ENCODE measurements at regions not wholly inside any gene's neighbourhood (a gene's known extent, or its start where the extent isn't known, plus 50 kb on each side); places are given as distances from the start of the nearest gene placed in this dataset.
A peak's percentile ranks its signal among the peaks of the same experiment; 100 is the strongest.
"Not testable (repeated sequence)": the region's sequence is repeated elsewhere in the genome, so short reads cannot be mapped to it uniquely, and the experiment has no call there.

DNA sequence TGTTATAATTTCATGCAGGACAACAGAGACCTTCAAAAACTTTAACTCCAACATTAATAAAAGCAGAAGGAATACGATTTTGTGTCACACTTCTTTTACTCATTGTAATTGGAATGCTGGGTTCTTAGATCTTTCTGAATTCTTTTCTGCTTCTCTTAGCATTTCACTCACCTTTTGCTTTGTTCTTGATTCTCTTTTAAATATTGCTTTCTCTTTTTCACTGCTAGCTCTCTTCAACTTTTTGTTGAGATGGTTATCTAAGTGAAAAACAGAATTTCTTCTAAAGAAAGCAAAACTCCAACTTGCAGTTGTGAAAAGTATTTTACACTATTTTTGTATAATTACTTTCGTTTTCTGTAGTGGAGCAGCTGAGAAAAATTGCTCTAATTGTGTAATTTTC is 212.6 kb upstream of the KIF2A start:
- Histone ChIP-seq H3K27ac (ENCODE audit: low read length) (no peak overlapping the region), H3K9me3 (replicated peaks; ENCODE audit: control insufficient read depth, low read depth, low read length) (no peaks in the 10 kb centered on the region), H3K36me3 (ENCODE audit: control insufficient read depth, insufficient read depth, low read length) (no peaks in the 10 kb centered on the region), H3K4me1 (ENCODE audit: control insufficient read depth, insufficient read depth, low read length) (no peaks in the 10 kb centered on the region), H3K27me3 (ENCODE audit: control insufficient read depth, insufficient read depth, low read length) (no peaks in the 10 kb centered on the region), H3K4me3 (ENCODE audit: low read length) (no peak overlapping the region)
- DNase-seq = no peak
- no CpG with 5 or more reads among the region's 2 CpGs for WGBS (ENCODE audit: insufficient coverage)

DNA sequence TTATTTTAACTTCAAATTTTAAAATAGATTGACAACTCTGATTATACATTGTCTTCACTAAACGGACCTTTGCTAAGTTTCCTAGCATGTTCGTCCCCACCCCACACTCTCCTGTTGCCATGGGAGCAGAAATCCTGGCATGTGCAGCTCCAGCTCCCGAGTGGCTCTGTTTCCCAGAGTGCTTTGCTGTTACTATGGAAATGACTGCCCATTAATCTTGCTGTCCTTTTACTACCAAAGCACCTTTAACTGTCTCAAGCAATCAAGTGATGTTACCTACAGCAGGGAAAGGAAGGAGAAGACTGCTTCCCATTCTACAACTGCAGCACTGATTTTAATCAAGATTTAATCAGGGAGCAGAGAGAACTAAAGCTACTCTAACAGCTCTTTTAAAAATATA is 212.0 kb upstream of the KIF2A start:
- peak; percentile 50 for DNase-seq
- 0% methylated on average over 2 of the region's 3 CpGs for WGBS (ENCODE audit: insufficient coverage)
- Histone ChIP-seq H3K4me3 (ENCODE audit: low read length) (no peak overlapping the region), H3K36me3 (ENCODE audit: control insufficient read depth, insufficient read depth, low read length) (no peaks in the 10 kb centered on the region), H3K9me3 (replicated peaks; ENCODE audit: control insufficient read depth, low read depth, low read length) (no peaks in the 10 kb centered on the region), H3K27ac (ENCODE audit: low read length) (no peak overlapping the region), H3K27me3 (ENCODE audit: control insufficient read depth, insufficient read depth, low read length) (no peaks in the 10 kb centered on the region), H3K4me1 (ENCODE audit: control insufficient read depth, insufficient read depth, low read length) (no peaks in the 10 kb centered on the region)

DNA sequence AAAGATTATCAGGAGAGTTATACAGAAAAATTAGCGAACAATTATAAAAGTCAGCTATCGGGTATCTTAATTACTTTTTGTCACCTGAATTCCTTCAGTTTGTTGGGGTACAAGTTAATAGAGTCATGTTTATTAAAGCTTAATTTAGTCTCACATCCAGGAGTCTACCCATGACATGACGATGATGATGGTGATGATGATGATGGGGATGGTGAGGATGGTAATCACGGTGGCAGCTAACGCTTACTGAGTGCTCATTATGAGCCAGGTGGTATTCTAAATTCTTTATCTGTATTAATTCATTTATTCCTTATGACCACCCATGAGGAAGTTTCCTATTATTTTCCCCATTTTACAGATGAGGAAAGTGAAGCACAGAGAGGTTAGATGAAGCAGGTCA is 208.6 kb upstream of the KIF2A start:
- Histone ChIP-seq H3K4me1 (ENCODE audit: control insufficient read depth, insufficient read depth, low read length) (no peaks in the 10 kb centered on the region), H3K9me3 (replicated peaks; ENCODE audit: control insufficient read depth, low read depth, low read length) (no peaks in the 10 kb centered on the region), H3K27me3 (ENCODE audit: control insufficient read depth, insufficient read depth, low read length) (no peaks in the 10 kb centered on the region), H3K4me3 (ENCODE audit: low read length) (no peak overlapping the region), H3K27ac (ENCODE audit: low read length) (no peak overlapping the region), H3K36me3 (ENCODE audit: control insufficient read depth, insufficient read depth, low read length) (no peaks in the 10 kb centered on the region)
- no peak for DNase-seq
- WGBS (ENCODE audit: insufficient coverage) = no CpG with 5 or more reads among the region's 5 CpGs

DNA sequence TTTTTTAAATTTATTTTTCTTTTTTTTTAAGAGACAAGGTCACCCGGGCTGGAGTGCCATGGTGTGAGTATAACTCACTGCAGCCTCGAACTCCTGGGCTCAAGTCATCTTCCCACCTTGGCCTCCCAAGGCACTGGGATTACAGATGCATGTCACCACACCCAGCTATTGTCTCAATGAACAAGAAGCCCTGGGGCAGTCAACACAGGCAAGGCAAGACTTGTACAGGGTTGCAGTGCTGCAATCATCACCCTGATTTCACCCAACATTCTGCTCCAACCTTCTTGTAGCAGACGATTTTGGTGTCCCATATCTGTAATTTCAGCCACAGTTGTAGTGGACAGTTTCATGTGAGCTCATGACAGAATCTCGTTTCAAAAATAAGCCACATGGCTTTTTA is 205.8 kb upstream of the KIF2A start:
- 80% methylated on average over 1 of the region's 4 CpGs for WGBS (ENCODE audit: insufficient coverage)
- H3K4me3 ChIP-seq (ENCODE audit: low read length) = no peak overlapping the region

DNA sequence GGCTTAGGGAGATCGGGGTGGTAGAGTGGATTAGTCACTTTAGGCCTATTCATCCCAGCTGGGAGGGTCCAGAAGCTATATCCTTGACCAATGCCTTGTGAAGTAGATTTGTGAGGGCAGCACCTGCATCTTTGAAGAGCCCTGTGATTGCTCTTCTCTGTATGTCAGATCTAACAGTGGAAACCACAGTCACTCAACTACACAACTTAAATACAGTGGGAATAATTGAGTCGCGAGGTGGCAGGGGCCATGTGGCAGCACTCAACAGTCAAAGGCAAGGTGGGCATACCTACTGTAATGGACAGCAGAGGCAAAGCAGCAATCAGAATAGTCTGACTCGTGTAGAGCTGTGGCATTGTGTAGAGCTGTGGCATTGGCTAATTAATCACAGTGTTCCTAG is 202.1 kb upstream of the KIF2A start:
- not testable (repeated sequence) for DNase-seq; H3K36me3 ChIP-seq (ENCODE audit: control insufficient read depth, insufficient read depth, low read length); H3K27me3 ChIP-seq (ENCODE audit: control insufficient read depth, insufficient read depth, low read length); H3K4me1 ChIP-seq (ENCODE audit: control insufficient read depth, insufficient read depth, low read length); H3K27ac ChIP-seq (ENCODE audit: low read length); H3K9me3 ChIP-seq (replicated peaks; ENCODE audit: control insufficient read depth, low read depth, low read length); H3K4me3 ChIP-seq (ENCODE audit: low read length)
- no CpG with 5 or more reads among the region's 4 CpGs for WGBS (ENCODE audit: insufficient coverage)

More for the DNA sequence above, 205.8 kb upstream of the KIF2A start:
- Histone ChIP-seq H3K27ac (ENCODE audit: low read length) (no peak overlapping the region), H3K9me3 (replicated peaks; ENCODE audit: control insufficient read depth, low read depth, low read length) (no peaks in the 10 kb centered on the region), H3K4me1 (ENCODE audit: control insufficient read depth, insufficient read depth, low read length) (no peaks in the 10 kb centered on the region), H3K27me3 (ENCODE audit: control insufficient read depth, insufficient read depth, low read length) (no peaks in the 10 kb centered on the region), H3K36me3 (ENCODE audit: control insufficient read depth, insufficient read depth, low read length) (no peaks in the 10 kb centered on the region)
- no peak for DNase-seq

DNA sequence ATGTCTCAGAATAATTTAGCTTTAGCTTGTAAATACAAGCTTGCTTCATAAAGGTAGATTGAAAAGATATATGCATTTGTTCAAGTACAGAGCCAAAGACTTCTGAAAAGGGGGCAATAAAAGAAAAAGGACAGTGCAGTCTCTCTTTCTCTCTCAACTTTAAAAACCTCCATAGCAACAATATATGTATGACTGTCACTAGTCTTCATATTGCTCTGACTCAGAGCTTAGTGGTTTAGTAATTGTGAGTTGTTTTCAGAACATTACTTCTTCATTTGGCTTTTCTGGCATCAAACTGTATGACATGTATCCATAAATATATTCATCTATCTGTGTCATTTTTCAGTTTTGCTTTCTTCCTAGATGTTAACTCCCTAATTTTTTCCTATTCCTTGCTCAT is 194.6 kb upstream of the KIF2A start:
- no peaks in the 10 kb centered on the region for H3K27me3 ChIP-seq (ENCODE audit: control insufficient read depth, insufficient read depth, low read length)
- no peak for DNase-seq
- no peak overlapping the region for H3K27ac ChIP-seq (ENCODE audit: low read length)
- H3K36me3 ChIP-seq (ENCODE audit: control insufficient read depth, insufficient read depth, low read length) = no peaks in the 10 kb centered on the region
- H3K9me3 ChIP-seq (replicated peaks; ENCODE audit: control insufficient read depth, low read depth, low read length) = no peaks in the 10 kb centered on the region
- H3K4me1 ChIP-seq (ENCODE audit: control insufficient read depth, insufficient read depth, low read length) = no peaks in the 10 kb centered on the region
- H3K4me3 ChIP-seq (ENCODE audit: low read length) = no peak overlapping the region

DNA sequence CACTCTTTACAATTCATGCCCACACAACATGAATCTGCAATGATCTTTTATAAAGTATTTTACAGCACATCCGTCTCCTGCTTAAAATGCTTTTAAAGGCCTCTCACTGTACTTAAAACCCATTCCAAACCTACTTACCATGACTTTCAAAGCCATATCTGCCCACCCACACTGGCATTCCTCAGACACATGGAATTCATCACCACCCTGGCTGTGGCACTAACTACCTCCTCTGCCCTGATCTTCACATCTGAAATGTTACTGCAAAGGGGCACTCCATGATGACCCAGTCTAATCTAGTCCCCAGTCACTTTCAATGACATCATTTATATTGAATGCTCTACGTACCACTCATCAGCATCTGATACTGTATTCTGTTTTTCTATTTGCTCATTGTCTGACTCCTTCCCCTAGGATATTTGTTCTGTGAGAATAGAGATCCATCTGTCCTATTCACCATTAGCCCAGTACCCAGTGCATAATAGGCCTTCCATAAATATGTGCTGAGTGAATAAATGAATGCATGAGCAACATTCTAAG is 193.2 kb upstream of the KIF2A start:
- DNase-seq = no peak
- no peaks in the 10 kb centered on the region for H3K9me3 ChIP-seq (replicated peaks; ENCODE audit: control insufficient read depth, low read depth, low read length)
- H3K4me3 ChIP-seq (ENCODE audit: low read length) = no peak overlapping the region
- no peaks in the 10 kb centered on the region for H3K36me3 ChIP-seq (ENCODE audit: control insufficient read depth, insufficient read depth, low read length)
- no peak overlapping the region for H3K27ac ChIP-seq (ENCODE audit: low read length)
- no peaks in the 10 kb centered on the region for H3K4me1 ChIP-seq (ENCODE audit: control insufficient read depth, insufficient read depth, low read length)
- H3K27me3 ChIP-seq (ENCODE audit: control insufficient read depth, insufficient read depth, low read length) = no peaks in the 10 kb centered on the region
- WGBS (ENCODE audit: insufficient coverage) = 31% methylated on average over 1 of the region's 2 CpGs

DNA sequence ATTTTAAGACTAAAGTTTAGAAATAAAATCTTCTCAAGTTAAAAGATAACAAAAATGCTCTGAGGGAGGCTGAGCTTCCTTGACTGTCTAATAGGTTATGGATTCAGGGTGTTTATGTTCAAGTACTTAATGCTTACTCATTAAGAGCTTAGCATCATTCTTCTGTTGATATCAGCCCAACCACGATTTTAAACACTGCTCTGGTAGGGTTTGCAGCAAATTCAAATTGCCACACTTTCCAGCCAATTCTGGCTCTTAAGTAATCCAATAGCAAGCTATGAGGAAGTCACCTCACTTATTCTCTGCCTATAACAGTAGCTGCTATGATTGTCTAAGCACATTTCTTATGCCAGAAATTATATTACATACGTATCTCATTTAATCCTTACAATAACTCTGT is 191.0 kb upstream of the KIF2A start:
- peak; percentile 5 for DNase-seq
- 0% methylated on average over 2 of the region's 2 CpGs for WGBS (ENCODE audit: insufficient coverage)
- Histone ChIP-seq H3K27ac (ENCODE audit: low read length) (no peak overlapping the region), H3K27me3 (ENCODE audit: control insufficient read depth, insufficient read depth, low read length) (no peaks in the 10 kb centered on the region), H3K36me3 (ENCODE audit: control insufficient read depth, insufficient read depth, low read length) (no peaks in the 10 kb centered on the region), H3K4me3 (ENCODE audit: low read length) (no peak overlapping the region), H3K9me3 (replicated peaks; ENCODE audit: control insufficient read depth, low read depth, low read length) (no peaks in the 10 kb centered on the region), H3K4me1 (ENCODE audit: control insufficient read depth, insufficient read depth, low read length) (no peaks in the 10 kb centered on the region)

DNA sequence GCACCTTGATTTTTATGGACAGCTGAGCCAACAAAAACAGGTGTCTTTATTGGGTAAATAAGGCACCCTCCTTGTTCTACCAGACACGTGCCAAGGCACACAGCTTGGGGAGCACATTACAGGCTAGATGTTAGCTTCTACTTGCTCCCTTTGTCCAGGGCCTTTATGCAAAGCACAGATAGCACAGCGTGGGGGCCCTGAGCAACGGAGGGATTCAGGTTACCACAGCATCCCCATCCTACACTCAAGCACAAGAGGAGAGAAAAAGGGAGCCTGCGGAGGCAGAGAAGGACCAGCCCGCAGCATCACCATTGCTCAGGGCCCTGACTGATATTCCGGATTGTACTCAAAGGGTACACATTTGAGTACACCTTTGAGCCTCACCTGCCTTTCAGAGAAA is 181.7 kb upstream of the KIF2A start:
- Histone ChIP-seq H3K9me3 (replicated peaks; ENCODE audit: control insufficient read depth, low read depth, low read length) (no peaks in the 10 kb centered on the region), H3K4me3 (ENCODE audit: low read length) (no peak overlapping the region), H3K27ac (ENCODE audit: low read length) (no peak overlapping the region), H3K4me1 (ENCODE audit: control insufficient read depth, insufficient read depth, low read length) (no peaks in the 10 kb centered on the region), H3K36me3 (ENCODE audit: control insufficient read depth, insufficient read depth, low read length) (no peaks in the 10 kb centered on the region), H3K27me3 (ENCODE audit: control insufficient read depth, insufficient read depth, low read length) (no peaks in the 10 kb centered on the region)
- 60% methylated on average over 1 of the region's 6 CpGs for WGBS (ENCODE audit: insufficient coverage)
- no peak for DNase-seq

DNA sequence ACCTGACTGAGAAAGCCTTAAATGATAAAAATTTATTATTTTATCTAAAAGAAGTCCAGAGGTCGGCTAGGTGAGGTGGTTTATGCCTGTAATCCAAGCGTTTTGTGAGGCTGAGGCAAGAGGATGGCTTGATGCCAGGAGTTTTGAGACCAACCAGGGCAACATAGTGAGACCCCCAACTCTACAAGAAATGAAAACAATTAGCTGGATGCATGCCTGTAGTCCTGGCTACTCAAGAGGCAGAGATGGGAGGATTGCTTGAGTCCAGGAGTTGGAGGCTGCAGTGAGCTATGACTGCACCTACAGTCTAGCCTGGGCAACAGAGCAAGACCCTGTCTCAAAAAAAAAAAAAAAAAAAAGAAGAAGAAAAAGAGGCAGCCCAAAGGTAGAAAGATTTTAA is 179.9 kb upstream of the KIF2A start:
- H3K27ac ChIP-seq (ENCODE audit: low read length) = no peak overlapping the region
- no peaks in the 10 kb centered on the region for H3K9me3 ChIP-seq (replicated peaks; ENCODE audit: control insufficient read depth, low read depth, low read length)
- no peaks in the 10 kb centered on the region for H3K36me3 ChIP-seq (ENCODE audit: control insufficient read depth, insufficient read depth, low read length)
- WGBS (ENCODE audit: insufficient coverage) = no CpG with 5 or more reads among the region's 2 CpGs
- H3K4me3 ChIP-seq (ENCODE audit: low read length) = no peak overlapping the region
- no peaks in the 10 kb centered on the region for H3K4me1 ChIP-seq (ENCODE audit: control insufficient read depth, insufficient read depth, low read length)
- no peak for DNase-seq
- no peaks in the 10 kb centered on the region for H3K27me3 ChIP-seq (ENCODE audit: control insufficient read depth, insufficient read depth, low read length)

DNA sequence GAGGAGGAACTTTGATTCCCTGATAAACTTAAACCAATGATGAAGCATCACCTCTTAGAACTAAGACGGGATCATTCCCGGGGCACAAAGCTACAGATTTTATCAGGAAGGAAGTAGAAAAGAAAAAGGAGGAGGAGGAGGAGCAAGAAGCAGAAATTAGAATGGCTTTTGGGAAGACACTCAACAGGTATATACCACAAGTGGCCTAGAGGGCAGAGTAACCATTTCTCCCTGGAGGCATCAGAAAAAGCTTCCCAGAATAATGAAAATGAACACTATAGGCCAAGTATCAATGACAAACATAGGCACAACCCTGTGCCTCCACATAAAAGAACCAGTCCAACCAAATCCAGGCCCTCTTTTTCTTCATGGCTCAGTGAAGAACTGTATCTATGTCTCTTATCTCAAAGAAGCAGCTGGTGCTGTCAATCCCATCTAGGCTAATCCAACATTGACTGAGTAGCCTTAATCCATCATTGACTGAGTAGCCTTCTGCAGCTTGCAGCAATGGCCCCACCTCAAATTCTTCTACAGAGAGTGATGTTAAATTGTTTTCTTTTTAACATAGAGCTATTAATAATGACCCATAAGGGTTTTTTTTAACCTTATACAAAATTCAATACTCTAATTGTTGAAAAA is 178.8 kb upstream of the KIF2A start:
- no peaks in the 10 kb centered on the region for H3K27me3 ChIP-seq (ENCODE audit: control insufficient read depth, insufficient read depth, low read length)
- no peak overlapping the region for H3K4me3 ChIP-seq (ENCODE audit: low read length)
- no peak overlapping the region for H3K27ac ChIP-seq (ENCODE audit: low read length)
- no peaks in the 10 kb centered on the region for H3K4me1 ChIP-seq (ENCODE audit: control insufficient read depth, insufficient read depth, low read length)
- H3K36me3 ChIP-seq (ENCODE audit: control insufficient read depth, insufficient read depth, low read length) = no peaks in the 10 kb centered on the region
- DNase-seq = no peak
- no peaks in the 10 kb centered on the region for H3K9me3 ChIP-seq (replicated peaks; ENCODE audit: control insufficient read depth, low read depth, low read length)
- WGBS (ENCODE audit: insufficient coverage) = no CpG with 5 or more reads among the region's 2 CpGs
